Neural cell (in vitro differentiated cells): ENCODE measurements at regions not wholly inside any gene's neighbourhood (a gene's known extent, or its start where the extent isn't known, plus 50 kb on each side); places are given as distances from the start of the nearest gene placed in this dataset.

ENCODE experiments used
- CTCF ChIP-seq: fragments of 450-650 bp; IDR thresholded peaks from 2 replicates; pipeline ENCODE4 v1.5.1; 2014; ENCODE audit warnings: antibody characterized with exemption, mild to moderate bottlenecking, moderate library complexity; ENCODE audit not compliant: poor library complexity, severe bottlenecking
- POLR2AphosphoS5 ChIP-seq: IDR thresholded peaks from 2 replicates; pipeline ENCODE4 v1.6.1; 2012
- TAF1 ChIP-seq: IDR thresholded peaks from 2 replicates; pipeline ENCODE4 v1.6.1; 2012; ENCODE audit warnings: low read depth

DNA sequence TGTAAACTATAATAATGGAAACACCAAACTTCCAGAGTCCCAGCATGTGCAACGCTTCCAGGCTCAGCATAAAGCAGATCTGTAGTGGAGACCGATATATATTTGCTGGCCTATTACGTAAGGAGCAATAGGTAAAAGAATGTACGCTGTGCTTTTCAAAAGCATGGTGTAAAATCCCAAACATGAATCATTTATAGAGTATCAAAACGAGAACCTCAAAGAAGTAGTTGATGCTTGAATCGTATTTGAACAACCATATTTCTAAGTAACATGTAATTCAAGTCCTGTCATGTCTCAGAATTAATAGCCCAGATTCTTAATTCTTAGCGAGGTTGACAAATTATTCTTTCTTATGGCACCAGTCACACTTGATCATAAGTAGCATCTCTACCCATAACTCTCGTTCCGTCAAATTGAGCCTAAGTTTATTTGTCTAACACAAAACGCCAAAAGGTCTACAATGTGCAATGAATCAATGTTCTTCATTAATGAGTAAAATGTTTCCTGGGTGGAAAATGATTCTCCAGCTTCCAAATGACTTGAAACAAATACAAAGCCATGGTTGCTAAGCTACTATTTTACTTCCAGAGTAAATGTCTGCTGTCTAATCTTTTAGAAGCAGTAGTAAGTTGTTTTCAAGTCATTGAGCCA, 811.5 kb upstream of the FRG1 start:
- TF ChIP-seq POLR2AphosphoS5 (no peak), CTCF (no peak), TAF1 (no peak)
